GM19324 (cell line): ENCODE measurements at regions not wholly inside any gene's neighbourhood (a gene's known extent, or its start where the extent isn't known, plus 50 kb on each side); places are given as distances from the start of the nearest gene placed in this dataset.
"Not testable (repeated sequence)": the region's sequence is repeated elsewhere in the genome, so short reads cannot be mapped to it uniquely, and the experiment has no call there.

Source experiments
- ATAC-seq: cut with Tn5 transposase; IDR thresholded peaks from one replicate; pipeline ENCODE4 v1.9.1; 2021; ENCODE audit warnings: mild to moderate bottlenecking, moderate library complexity; ENCODE audit not compliant: unreplicated experiment, low FRiP score

DNA sequence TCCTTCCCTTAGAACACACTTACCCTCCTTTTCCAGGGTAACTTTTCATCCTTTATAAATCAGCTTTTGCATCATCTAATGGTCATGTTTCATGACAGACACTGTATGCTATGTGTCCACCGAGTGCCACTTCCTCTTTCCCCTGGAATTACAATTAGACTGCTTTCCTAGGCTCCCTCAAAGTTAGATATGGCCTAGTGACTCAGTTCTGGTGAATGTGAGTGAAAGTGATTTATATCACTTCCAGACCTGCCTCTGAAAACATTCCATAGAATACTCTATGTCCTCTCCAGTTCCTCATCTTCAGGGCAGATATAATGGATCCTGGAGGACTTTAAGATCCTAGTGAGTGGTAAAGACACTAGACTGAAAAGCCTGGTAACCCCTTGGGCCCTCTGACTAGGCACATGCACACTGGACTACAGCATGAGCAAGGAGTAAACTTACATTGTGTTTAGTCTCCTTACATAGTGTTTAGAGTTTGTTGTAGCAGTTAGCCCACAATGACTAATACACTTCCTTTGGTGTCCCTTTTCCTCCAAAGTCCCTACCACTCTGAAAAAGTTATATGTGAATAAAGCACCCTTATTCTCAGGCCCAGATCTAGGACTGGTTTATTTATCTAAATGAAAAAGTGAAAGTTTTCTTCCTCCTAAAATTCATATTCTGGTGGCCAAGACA, 59.3 kb downstream of the GPR88 start:
- no peak for ATAC-seq

- ATAC-seq = no peak
Measured at GRCh38 chr1:100597784-100598183, 59.8 kb downstream of the GPR88 start.

DNA sequence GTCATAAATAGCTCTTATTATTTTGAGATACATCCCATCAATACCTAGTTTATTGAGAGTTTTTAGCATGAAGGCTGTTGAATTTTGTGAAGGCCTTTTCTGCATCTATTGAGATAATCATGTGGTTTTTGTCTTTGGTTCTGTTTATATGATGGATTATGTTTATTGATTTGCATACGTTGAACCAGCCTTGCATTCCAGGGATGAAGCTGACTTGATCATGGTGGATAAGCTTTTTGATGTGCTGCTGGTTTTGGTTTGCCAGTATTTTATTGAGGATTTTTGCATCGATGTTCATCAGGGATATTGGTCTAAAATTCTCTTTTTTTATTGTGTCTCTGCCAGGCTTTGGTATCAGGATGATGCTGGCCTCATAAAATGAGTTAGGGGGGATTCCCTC, 62.4 kb downstream of the GPR88 start:
- not testable (repeated sequence) for ATAC-seq

- ATAC-seq = not testable (repeated sequence)
Measured at GRCh38 chr1:100602028-100602427, 64.1 kb downstream of the GPR88 start.

DNA sequence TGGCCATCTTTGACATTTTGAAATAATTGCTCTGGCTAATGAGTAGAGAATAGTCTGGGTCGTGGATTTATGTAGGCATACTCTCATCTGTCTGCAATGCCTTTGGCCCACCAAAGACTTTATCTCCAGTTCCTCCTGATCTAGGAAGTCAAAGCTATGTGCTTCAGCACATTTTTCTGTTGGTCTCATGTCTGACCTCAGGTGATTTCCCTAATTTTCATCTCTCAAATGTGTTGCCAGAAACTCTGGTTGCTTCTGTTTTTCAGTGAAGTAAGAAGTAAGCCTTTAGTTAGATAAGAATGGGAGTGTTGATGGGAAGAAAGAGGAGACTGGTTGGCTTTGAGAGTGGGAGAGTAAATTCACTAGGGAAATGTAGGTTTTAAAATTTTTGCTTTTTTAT, 66.4 kb downstream of the GPR88 start:
- no peak for ATAC-seq

DNA sequence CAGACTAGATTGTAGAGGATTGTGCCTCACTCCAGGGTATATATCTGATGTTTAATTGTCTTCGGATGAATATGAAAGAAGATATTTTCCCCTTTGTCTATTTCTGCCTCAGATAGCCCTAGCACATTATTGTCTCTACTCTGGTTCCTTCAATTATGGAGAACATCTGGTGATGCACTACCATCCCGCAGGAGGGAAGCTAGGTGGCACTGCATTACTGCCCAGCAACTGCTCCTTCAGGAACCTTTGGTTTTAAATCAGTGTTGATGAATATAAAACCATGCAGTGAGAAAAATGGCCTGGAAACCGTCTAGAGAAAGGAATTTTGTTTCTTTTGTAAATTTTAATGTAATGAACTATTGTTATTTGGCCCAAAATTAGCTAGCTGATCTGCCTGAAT, 68.5 kb downstream of the GPR88 start:
- no peak for ATAC-seq

GRCh38 chr1:100607628-100608240, 69.8 kb downstream of the GPR88 start:
- no peak for ATAC-seq

DNA sequence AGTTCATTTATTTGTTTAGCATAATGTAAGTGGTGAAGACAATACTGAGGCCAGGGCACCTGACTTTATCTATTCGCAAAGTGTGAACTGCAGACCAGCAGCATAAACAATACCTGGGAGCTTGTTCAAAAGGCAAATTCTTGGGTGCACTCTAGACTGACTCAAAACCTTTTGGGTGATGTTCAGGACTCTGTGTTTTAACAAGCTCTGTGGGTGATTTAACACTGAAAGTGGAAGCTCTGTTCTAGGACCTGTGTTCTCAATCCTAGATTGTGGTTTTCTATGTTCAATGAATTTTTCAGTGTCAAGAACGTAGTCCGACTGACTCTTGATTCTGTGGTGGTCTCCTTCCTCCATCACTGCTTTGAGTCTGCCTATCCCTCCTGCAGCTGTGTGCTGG, 71.9 kb downstream of the GPR88 start:
- ATAC-seq = no peak

DNA sequence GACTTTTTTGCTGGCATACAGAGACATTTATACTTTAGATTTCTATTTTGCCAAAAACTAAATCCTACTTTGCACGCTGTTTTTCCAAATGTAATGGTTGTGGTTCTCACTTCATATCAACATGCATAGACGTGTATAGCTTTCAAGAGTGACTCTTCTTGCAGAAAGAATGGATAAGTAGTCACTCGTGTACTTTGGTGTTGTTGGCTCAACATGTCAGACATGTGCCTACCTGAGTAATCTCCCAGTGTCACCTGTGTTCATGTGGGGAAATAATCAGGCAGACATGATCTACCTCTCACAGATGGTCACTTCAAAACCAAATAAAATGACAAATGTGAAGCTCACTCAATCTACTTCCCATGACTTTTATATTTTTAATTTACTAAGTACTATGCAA, 73.1 kb downstream of the GPR88 start:
- no peak for ATAC-seq

DNA sequence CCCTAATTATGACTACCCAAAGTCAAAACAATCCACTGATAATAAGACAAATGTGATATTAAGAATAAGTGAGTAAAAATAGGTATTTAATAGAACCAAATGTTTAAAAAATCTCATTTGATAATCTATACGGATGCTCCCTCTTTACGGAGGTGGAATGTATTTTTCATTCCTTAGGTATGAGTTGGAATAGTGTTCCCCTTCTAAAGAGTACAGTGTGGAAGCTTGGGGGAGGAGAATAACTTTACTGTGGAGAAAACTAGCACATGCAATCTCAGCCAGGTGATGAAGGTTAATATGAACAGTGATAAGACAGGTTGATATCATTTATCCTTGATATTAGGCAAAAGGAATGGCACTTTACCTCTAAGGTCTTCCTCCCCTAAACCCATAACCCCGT, 74.6 kb downstream of the GPR88 start:
- ATAC-seq = no peak

DNA sequence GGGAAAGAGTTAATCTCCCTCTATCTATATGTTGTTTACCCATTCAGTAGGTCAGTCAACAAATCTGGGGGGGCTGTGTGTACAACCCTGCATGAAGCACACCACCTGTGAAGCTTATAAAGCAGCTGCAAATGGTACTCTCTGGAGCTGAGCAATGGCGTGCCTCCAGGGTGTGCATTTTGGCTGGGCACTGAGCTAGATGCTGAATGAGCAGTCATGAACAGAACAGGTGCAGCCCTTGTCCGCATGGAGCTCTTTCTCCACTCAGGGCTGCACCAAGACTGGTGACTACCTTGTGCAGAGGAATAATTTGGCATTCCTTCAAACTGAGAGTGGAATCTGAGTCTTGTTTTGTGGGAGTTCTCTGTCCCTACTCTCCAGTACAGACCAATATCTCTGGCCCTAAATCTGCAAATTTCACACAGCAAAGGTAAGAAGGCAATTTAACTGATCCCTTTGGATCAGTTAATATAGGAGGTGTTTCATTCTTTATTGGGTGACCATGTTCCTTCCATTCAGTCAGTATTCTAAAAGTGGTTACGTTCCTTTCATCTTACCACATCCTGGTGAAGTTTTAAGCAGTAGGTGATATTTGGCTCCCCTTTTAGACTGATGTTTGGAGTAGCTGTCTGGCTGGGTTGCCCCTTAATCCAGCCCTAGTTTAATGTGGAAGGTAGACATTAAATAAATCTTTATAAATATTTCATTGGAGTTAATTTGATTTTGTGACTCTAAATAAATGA, 76.0 kb downstream of the GPR88 start:
- no peak for ATAC-seq

DNA sequence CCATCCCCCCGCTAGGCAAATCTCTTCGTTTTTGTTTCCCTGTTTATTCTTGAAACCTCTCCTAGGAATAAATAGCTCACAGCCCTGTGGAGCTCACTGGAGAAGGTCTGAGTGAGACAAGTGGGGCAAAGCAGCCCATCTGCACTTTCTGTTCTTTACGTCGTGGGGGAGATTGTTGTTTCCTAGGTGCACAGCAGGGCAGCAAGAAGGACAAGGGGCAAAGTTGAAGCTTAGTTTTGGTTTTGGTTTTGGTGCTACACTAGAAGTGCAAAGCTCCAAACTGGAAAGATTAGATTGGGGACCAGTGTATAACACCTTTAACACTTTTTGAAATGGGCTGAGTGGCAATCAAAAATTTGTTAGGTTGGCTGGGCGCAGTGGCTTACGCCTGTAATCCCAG, 76.6 kb downstream of the GPR88 start:
- ATAC-seq = peak; percentile 50

- no peak for ATAC-seq
Measured at GRCh38 chr1:100615686-100616085, 77.7 kb downstream of the GPR88 start.

GRCh38 chr1:100616121-100616621, 78.2 kb downstream of the GPR88 start:
- no peak for ATAC-seq

GRCh38 chr1:100622037-100622436, 84.1 kb downstream of the GPR88 start:
- ATAC-seq = no peak

DNA sequence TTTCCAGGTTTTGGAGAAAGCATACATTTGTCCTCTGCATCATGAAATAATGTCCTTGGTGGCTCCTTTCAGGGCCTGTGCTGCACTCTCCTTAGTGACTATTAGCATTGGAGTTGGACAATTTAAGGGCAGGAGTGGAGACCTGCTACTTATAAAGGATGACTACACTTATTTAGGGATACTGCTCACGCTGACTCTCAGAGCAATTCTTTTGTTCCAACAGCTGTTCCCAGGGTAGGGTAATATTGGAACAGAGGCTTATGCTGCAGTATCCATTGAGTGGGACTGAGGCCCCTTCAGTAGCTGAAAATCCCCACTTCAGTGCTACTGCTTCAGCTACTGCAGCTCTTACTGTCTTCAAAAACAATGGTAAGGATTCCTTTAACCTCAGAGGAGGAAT, 84.6 kb downstream of the GPR88 start:
- ATAC-seq = no peak

DNA sequence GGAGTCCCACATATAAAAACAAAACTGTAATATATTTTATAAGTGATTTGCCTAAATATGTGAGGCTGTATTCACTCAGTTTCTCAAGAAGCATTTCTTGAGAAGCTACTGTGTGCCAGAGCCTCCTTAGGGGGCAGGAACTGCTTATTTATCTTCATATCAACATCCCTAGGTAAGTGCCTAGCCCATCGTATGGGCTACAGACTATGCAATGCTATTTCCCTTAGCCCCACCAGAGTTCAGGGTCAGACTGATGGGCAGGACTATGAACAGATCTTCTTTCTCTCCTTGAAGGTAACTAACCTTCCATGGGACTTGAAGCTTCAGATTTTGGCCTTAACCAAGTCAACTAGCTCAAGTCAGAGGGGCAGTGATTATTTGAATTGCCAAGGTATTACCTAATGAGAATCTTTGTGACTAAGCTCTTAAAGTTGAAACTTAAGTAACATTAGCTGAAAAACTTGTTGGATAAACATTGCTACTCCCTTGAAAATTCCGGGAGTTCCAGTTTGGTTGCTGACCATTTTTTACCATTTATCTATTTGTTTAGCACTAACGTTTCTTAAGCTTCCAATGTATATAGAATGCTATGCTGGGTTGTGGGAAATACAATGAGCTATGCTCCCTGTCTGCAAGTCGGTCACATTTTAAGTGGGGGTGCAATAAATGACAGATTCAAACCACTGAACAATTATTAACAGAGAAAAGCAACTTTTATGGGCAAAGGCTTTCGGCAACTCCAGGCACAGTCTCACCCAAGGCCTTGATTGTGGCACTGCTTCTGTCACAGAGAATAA, 85.2 kb downstream of the GPR88 start:
- no peak for ATAC-seq

DNA sequence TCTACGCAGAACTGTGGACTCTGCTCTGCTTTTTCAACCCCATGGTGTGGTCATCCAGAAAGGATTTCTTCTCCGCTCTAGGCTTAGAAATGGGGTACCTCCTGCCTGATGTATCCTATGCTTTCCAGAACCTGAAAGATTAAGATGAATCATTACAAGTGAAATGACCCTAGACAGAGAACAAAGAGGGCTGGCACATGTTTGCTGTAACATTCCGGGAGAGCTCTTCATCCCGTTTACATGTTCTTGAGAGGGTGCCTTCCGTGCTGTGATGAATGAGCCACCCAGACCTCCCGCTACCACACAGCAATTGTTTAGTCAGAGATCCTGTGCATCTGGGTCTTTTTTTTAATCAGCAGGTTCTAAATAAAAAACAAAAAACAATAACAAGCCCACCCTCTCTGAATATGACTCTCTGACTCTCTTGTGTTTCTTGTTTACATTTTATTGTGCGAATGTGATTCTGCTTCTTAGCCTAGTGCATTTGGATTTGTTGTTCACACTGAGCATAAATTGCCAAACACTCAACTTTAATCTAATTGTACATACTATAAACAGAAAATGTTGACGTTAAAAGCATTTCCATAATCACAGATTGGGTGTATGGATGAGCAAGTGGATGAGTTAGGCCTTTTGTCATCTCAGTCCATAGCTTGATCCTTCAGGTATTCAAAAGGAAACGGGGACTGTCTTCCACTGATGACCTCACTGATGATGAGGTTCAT, 87.1 kb downstream of the GPR88 start:
- ATAC-seq = no peak

GRCh38 chr1:100626397-100626796, 88.5 kb downstream of the GPR88 start:
- ATAC-seq = no peak

GRCh38 chr1:100627054-100627716, 89.2 kb downstream of the GPR88 start:
- no peak for ATAC-seq
